Spleen (tissue), 7 donors: ENCODE measurements at regions not wholly inside any gene's neighbourhood (a gene's known extent, or its start where the extent isn't known, plus 50 kb on each side); places are given as distances from the start of the nearest gene placed in this dataset.

Experiments
- CTCF ChIP-seq, 11 experiments: fragments of 200-600 bp in 7 of 11; fragments of 450-650 bp in 4 of 11; sonication (generic) in 4 of 11; IDR thresholded peaks in 8 of 11; conservative IDR thresholded peaks in 3 of 11; 1 replicate in 7 of 11; 2 replicates in 4 of 11; pipeline versions ENCODE4 v1.4.0 to v1.8.0; 2016 to 2021; ENCODE audit warnings: antibody characterized with exemption in 11 of 11, inconsistent platforms in 4 of 11, mild to moderate bottlenecking in 1 of 11
- POLR2A ChIP-seq, 3 donors: fragments of 450-650 bp; IDR thresholded peaks; one replicate each; pipeline ENCODE4 v1.5.1; 2017; ENCODE audit warnings: antibody characterized with exemption in 3 of 3, mild to moderate bottlenecking in 1 of 3
- donor health status: DM: no; HTN: no; CAD: no; lungs with moderate emphysema.
- donor health status: DM: no; HTN: no; CAD: no.
- donor health status: DM: no; HTN: no; CAD: no.

GRCh38 chr2:59354498-59354897, 1113.4 kb upstream of the FANCL start:
- TF ChIP-seq POLR2A (IDR thresholded peaks at IDR 0.05) (no peak), CTCF (IDR thresholded peaks at IDR 0.05 in 8 of 11, conservative IDR thresholded peaks at IDR 0.05 in 3 of 11) (no peak)
